Stimulated activated CD4-positive, alpha-beta T cell treated with anti-CD3 and anti-CD28 coated beads, Interleukin-1b, Interleukin-23, amount 100 ng/mL, for 48 hours (primary cell): ENCODE measurements at regions not wholly inside any gene's neighbourhood (a gene's known extent, or its start where the extent isn't known, plus 50 kb on each side); places are given as distances from the start of the nearest gene placed in this dataset.
"Not testable (repeated sequence)": the region's sequence is repeated elsewhere in the genome, so short reads cannot be mapped to it uniquely, and the experiment has no call there.

ENCODE experiments used
- DNase-seq: peaks from one replicate; pipeline ENCODE4 v3.0.0-alpha.2; 2020

DNA sequence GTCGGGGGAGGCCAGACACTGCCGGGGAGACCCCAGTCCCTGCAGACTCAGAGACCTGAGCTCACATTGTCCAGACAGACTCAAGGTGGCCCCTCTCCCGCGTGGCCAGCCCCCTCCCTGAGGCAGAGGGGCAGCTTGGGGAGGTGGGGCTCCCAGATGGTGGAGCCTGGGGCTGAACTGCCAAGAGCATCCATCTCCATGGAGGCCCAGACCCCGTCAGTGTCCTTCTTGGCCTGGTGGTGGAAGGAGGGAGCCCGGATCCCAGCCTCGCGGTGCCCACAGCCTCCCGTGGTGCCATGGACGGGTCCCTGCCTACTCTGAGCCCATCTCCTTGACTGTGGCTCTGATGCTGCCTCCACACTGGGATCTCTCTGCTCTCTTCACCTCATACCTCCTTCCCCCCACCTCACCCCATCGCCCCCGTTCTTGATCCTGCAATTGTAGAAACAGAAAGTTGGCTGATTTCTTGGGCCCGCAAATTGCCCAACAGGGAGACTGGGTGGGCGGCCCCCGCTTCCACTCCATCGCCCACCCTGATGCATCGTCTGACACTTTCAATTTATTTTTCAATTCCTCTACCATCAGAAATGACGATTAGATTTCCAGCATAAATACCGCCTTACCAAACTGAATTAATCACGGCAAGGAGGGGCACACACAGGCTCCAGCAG is 348.9 kb downstream of the MATN1 start:
- no peak for DNase-seq

DNA sequence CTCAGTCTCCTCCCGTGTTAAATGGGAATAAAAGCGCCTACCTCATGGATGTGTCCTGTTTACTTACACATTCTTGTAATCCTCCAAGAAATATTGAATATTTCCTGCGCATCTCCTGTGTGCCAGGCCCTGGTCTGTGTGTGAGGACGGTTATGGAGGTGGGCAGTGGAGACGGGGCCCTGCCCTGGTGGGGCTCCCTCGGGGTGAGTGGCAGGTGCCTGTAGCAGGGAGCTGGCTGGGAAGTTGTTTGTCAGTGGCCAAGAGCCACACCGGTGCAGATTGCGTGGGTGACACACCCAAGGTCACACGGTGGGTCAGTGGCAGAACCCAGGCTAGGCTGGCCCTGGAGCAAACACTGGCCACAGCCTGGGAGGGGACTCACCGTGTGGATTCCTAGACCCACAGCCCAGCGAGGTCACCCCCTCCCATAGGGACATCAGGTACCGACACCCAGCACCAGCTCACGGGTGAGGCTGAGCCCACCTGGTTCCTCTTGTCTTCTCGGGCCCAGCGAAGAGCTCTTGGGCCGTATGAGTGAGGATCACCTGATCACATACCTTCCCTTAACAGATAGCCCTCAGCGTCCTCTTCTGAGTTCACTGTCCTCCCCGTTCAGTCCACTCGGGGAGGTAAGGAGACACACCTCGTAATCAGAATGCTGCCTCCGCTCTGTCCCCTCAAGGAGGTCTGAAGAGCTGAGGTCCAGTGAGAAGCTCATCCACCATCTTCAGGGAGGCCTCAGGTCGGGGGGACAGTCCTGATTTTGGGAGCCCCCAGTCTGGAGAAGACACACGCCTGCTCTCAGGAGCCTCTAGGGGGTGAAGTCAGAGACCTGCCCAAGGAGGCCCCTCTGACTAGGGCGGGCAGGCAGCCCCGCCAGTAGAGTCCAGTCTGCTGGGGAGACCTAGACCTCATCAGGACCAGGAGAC is 349.6 kb downstream of the MATN1 start:
- no peak for DNase-seq

DNA sequence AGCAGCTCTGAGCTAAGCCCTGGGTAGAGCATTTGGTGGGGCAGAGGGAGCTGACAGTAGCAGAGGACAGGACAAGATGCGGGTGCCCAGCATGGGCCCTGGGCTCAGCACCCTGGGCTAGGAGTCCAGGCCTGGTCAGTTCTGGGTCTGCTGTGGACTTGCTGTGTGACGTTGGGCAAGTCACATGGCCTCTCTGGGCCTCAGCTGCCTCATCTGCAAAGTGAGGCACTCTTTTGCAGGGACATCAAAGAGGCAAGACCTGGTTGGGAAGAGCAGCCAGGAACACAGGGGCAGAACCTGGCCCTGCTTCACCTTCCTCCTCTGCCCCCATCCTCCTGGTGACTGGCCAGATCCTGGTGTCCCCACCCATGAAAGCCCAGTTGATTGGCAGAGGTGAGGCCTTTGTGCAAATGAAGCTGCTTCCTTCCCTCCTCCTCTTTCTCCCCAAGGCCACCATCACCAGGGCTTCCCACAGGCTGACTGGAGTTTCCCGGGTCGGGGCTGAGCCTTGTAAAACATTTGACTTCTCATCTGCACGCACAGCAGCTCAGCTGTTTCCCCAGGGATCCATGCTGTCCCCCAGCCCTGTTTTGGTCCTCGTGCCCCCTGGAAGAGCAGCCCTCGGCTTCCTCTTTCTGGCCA is 350.5 kb downstream of the MATN1 start:
- no peak for DNase-seq

DNA sequence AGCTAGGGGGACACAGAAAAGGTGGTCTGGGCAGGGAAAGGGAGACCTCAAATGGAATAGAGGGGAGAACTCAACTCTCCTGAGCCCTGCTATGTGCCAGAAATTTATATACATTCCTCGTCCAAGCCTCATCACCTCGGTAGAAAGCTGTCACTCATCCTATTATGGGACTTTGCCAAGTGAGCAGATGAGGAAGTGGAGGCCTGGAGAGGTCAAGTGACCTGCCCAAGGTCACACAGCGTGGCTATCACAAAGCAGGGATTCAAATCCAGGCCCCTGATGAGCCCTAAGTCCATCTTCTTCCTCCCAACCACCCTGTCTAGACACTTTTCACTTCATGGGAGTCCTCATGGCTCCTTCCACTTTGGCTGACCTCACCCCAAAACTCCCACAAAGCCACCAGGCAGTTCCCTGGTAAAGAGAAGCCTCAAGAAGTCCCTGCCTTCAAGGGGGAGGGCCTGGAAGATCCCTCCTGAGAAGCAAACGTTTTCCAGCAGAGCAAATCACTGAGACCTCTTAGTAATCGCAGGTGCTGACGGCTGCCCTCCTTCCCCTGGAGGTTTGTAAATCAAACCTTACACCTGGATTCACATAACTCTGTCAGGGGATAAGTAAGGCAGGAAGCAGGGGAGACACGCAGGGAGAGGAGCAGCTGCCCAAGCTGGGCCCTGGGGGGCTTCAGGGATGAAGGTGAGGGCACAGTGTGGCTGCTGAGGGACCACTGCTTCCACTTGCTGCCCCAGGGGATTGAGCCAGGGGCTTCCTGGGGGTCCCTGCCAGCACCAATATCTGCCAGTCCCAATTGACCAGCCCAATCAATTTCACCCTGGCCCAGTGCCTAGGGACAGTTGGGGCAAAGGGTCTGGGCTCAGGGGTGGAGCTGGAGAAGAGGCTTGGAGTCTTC is 351.2 kb downstream of the MATN1 start:
- DNase-seq: no peak

DNA sequence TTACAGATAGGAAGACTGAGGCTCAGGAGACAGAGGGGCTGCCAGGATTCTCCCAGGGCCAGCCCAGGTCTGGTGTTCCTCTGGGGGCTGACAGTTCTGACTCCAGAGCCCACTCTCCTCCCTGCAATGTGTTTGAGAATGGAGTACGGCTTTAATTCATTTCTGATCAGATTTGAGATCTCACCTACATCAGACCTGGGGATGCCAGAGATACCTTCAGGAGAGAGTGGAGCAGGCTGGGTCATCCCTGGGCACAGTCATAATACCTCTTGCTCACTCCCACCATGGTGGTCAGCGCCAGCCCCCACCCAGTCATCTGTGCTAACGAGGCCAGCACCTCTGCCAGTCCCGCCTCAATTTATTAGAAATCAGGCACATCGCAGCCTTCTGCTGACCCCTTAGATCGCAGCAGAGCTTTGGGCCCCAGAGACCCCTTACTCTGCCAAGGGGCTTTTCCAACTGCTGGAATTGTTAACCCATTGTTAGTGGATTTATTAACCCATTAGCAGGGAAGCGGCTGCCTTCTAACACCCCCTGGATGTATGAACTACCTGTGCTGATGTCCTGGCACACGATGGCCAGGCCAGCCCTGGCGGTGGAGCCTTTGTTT is 352.1 kb downstream of the MATN1 start:
- no peak for DNase-seq

DNA sequence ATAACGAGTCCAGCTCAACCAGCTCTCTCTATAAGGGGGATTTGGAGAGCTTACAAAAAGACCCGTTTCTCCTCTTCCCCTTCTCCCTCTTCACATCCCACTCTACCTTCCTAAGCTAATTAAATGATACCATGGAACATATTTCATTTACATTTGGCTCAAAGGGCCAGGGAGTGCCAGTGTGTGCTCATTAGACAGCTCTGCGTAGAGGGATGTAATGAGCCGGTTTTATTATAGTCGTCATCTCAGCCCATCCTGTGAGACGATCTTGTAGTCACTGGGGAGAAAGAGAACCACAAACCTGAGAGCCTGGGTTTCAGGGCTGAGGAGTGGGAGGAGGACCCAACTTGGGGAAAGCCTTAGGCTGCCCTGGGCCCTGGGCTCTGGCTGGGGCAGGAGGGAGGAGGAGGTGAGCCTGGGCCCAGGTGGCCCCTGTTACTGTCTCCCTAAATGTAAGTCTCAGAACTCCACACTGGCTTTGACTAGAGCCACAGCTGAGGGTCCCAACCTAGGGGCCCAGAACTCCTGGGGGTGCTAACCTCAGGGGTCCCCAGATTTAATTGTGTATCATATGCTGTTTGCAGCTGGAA is 354.6 kb downstream of the MATN1 start:
- no peak for DNase-seq

DNA sequence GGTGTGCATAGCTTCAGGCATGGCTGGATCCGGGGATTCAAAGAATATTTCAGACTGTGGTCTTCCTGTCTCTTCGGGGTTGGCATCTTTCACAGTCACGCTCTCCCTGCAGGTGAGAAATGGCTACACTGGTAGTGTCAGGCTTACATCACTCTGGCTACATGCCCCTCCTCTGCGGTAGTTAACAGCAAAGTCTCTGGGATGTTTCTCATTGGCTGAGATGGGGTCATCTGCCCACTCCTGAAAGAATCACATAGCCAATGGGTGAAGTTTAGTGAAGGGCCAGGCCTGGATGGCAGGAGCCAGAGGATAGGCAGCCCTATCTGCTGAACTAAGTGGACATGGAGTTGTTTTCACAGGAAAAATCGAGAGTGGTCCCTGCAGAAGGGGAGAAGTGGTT is 356.5 kb downstream of the MATN1 start:
- no peak for DNase-seq

DNA sequence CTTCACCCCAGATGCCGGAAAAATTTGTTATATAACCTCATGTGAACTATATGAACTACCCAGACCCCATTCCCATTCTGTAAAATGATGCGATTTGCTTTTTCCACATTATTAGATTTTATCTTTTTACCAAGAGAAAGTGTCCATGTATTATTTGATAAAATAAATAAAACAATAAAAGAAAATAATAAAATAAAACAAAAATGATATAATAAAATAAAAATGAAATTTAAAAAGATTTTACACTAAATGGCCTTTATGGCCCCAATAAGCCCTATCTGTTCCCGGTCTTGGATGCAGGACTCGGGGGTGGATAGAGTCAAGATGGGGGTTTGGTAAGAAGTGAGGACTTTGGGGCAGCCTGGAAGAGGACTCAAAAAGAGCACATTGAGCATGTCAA is 357.2 kb downstream of the MATN1 start:
- DNase-seq: no peak

DNA sequence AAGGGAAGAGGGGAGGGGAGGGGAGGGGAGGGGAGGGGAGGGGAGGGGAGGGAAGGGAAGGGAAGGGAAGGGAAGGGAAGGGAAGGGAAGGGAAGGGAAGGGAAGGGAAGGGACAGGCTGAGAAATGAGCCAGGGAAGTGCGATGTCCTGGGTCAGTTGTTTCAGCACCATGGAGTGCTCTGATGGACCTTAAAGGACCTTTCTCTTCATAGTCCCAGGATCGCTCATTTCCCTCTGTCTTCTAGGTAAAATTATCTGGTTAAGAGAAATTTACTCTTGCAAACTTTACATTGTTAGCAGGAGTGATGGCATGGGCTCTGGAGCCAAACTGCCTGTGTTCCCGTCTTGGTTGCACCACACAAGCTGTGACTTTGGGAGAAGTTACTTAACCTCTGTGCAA is 357.8 kb downstream of the MATN1 start:
- no peak for DNase-seq

DNA sequence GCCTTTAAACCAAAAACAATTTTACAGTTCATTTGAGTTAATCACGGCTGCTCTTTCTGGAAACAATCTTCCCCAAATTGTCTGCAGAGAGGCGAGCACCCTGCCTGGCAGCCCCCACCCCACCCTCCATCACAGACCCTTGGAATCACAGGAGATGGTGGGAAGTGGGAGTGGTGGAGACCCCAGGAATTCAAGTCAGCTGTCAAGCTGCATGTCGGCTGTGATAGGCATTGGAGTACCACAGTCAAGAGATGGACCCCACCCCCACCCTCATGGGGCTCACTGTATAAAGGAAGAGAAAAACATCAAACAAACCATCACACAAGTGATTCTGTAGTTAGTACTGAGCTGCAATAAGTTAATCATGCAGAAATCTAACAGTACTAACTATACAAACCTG is 360.4 kb downstream of the MATN1 start:
- no peak for DNase-seq

DNA sequence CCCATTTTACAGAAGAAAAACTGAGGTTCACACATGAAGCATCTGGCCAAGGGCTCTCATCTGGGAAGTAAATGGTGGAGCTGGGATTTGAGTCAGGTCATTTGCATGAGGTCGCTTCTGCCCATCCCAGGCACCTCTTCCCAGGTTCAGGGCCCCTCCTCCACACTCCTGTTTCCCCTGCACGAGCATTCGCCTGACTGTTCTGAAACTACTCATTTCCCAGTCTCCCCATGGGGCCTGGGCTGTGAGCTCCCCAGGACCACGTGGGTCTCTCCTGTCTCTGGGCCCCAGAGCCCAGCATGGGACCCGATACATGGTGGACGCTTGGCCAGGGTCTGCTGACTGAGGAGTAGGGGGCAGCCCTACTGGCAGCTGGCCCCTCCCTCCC is 360.8 kb downstream of the MATN1 start:
- DNase-seq: no peak

DNA sequence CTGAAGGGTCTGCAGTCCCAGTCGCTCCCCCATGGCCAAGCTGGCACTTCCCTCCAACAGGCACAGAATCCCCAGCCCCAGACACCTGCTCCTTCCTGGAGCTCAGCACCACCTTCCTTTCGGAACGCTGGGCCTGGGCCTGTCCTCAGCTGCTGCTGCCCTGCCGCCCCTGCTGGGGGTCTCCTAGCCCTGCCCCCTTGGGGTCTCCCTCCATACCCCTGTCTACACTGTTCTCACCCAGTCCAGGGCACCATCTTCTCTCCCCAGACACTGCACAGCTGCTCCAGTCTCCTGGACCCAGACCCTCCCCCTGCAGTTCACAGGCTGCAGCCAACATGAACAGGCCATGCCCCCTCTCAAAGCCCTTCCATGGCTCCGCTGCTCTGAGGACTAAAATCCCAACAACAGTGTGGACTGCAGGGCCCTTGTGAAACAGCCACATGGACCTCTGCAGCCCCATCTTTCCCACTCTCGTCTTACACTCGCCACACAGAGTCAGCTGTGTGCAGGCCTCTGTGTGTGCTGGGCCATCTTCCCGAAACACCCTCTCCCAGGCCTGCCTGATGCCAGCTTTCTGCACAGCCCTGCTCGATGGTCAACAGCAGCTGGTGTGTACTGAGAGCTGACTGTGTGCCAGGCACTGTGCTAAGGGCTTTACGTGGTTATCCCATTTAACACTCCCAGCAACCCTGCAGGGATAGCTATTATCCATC is 361.3 kb downstream of the MATN1 start:
- DNase-seq: not testable (repeated sequence)

DNA sequence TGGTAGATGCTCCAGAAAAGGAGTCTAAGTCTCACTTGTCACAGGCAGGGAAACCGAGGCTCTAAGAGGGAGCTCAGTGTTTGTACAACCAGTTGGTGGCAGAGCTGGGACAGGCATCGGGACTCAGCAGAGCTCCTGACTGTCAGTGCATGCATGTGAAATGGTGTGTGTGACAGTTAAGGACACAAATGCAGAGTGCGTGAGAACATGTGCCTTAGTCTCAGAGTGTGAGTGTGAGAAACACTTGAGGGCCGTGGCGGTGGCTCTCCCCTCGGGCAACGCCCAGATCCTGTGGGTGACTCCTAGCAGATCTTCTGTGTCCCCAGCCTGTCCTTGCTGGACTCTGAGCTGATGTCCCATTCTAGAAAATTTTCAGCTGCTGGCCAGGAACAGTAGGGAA is 362.6 kb downstream of the MATN1 start:
- no peak for DNase-seq

DNA sequence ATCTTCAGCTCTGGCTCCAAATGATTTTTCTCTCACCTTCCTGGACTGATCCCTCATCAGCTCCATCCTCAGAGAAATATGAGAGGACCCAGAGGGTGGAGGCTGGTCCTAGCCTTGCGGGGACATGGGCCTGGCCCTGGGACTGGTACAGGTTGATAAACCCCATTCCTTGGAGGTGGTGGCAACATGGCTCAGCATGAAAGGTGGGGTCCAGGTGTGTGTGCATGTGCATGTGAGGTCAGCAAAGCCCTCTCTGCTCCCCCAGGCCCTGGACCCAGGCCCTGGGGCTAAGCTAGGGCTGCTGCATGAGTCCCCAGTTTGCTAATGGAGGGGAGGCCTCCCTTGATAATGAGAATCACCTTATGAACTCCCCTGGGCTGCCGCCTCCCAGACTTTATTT is 363.1 kb downstream of the MATN1 start:
- DNase-seq: no peak

DNA sequence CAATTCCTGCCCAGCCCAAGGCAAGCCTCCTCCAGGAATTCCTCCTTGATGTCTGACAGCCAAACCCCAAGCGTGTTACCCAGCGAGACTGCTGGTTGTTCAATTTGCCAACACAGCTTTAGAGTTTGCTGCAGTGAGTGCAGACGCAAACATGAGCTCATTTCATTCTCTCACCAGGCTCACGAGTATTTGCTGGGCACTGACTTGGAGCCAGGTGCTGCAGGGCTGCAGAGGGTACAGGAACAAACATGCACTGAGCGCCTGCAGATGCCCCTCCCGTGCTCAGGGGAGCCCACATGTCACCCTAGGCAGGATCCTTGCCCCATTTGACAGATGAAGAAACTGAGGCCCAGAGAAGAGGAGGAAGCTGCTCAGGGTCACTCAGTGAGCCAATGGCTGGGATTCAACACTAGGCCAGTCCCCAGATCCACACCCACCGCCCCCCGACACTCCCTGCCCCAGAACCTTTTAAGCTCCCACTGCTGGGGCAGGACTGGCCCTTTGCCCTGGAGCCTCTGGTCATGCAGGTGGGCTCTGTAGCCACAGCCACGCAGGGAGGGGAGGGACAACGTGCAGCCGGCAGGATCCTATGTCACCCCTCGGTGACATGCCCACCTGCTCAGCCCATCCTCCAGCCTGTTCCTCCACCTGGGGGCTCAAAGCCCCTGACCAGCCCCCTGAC is 363.7 kb downstream of the MATN1 start:
- no peak for DNase-seq

DNA sequence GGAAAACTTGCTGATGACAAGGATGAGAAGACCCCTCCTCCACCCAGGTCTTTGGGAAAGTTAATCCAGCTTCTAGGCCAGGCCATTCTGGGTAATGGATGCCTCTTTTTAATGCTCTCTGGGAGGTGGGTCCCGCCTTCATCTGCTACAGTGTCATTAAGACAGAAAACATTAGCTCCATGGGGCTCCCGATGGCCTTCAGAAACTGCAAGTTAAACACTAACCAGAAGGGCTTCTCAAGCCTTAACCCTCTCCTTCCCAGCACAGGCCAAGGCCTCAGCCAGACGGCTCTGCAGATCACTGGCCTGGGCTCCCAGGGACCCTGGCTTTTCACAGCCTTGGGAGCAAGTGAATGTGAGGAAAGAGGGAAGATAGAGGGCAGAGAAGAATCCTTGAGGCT is 364.9 kb downstream of the MATN1 start:
- DNase-seq: no peak

DNA sequence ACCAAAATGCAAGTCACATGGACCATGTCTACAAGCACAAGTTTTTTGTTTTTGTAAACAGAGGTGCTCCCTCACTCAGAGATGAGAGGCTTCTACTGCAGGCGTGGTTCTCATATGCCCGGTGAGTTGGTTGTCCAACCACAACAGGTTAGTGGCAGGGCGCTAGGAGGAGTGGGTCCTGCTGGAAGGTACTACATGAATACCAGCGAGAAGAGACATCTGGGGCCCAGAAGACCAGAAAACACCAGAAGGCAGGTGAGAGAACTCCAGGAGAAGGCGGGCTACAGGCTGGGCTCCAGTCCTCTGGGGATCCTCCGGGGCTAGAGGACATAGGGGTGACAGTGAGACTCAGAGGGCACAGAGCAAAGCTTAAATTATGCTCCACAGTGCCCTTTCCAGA is 366.5 kb downstream of the MATN1 start:
- no peak for DNase-seq

DNA sequence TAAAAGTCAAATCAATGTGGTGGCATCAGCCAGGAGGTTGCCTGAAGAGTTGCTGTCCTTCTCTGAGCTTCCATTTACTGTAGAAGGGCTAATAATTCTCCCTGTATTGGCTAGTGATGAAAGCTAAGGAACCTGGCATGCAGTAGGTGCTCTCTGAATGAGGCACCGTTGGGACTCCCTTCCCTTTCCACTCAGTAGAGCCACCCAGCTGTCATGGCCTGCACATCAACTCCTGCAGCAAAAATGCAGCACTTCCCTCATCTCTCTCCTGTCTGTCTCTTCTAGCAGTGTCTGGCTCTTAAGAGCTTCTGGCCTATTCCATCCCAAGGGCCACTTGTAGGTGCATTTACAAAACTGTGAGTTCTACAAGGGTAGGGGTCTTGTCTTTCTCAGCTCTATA is 369.0 kb downstream of the MATN1 start:
- no peak for DNase-seq

DNA sequence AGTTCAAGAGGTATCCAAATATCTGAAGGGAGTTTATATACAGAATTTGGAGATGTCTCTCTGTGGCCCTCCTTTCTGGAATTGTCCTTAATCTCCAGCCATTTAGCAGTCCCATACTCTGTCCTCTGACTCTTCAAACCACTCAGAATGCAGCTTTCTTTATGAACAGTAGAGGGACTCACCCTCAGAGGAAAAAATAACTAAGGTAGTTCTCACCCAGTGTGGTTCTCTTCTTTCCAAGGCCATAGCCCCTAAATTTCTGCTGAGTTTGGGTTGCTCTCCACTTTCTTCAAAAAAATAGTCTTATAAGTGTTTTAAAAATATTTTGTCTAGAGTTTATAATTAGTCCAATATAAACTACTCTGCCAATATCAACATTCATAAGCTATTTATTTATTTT is 369.7 kb downstream of the MATN1 start:
- no peak for DNase-seq

DNA sequence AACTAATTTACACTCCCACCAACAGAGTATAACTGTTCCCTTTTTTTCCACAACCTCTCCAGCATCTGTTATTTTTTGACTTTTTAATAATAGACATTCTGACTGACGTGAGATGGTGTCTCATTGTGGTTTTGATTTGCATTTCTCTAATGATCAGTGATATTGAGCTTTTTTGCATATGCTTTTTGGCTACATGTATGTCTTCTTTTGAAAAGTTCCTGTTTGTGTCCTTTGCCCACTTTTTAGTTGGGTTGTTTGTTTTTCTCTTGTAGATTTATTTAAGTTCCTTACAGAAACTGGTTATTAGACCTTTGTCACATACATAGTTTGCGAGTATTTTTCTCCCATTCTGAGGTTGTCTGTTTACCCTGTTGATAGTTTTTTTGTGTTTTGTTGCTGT is 375.2 kb downstream of the MATN1 start:
- DNase-seq: no peak
